Heart left ventricle (tissue), 16 donors: ENCODE measurements at regions not wholly inside any gene's neighbourhood (a gene's known extent, or its start where the extent isn't known, plus 50 kb on each side); places are given as distances from the start of the nearest gene placed in this dataset.

Experiments used
- ATAC-seq, 4 donors: fragments of 200-7000 bp; cut with Tn5 transposase; one replicate each; pipeline ENCODE4 v1.9.1; 2020 to 2022; ENCODE audit warnings: moderate library complexity in 4 of 4, mild to moderate bottlenecking in 3 of 4, moderate number of reproducible peaks in 1 of 4
- DNase-seq, 5 donors: peaks; one replicate each; pipeline ENCODE4 v3.0.0-alpha.2; 2020
- H3K27ac ChIP-seq, 12 donors: fragments of 200-600 bp; sonication (generic) in 4 of 12; one replicate each; pipeline versions ENCODE4 v1.5.0 to v1.8.0; 2016 to 2022; ENCODE audit warnings: mild to moderate bottlenecking in 2 of 12
- H3K27me3 ChIP-seq, 9 donors: fragments of 200-600 bp; sonication (generic) in 2 of 9; one replicate each; pipeline versions ENCODE4 v1.5.1 to v1.8.0; 2016 to 2022; ENCODE audit warnings: mild to moderate bottlenecking in 3 of 9
- H3K36me3 ChIP-seq, 9 donors: fragments of 200-600 bp; sonication (generic) in 2 of 9; one replicate each; pipeline versions ENCODE4 v1.5.0 to v1.8.0; 2018 to 2022; ENCODE audit warnings: mild to moderate bottlenecking in 2 of 9
- H3K4me1 ChIP-seq, 12 donors: fragments of 200-600 bp; sonication (generic) in 4 of 12; one replicate each; pipeline versions ENCODE4 v1.5.0 to v1.8.0; 2016 to 2022; ENCODE audit warnings: mild to moderate bottlenecking in 3 of 12
- H3K4me3 ChIP-seq, 12 donors: fragments of 200-600 bp; sonication (generic) in 4 of 12; one replicate each; pipeline versions ENCODE4 v1.5.0 to v1.8.0; 2017 to 2022; ENCODE audit warnings: mild to moderate bottlenecking in 9 of 12, moderate library complexity in 4 of 12
- H3K9me3 ChIP-seq, 12 donors: fragments of 200-600 bp; sonication (generic) in 4 of 12; one replicate each; pipeline versions ENCODE4 v1.5.0 to v1.8.0; 2016 to 2022; ENCODE audit warnings: mild to moderate bottlenecking in 1 of 12
- CTCF ChIP-seq, 12 donors: fragments of 200-600 bp; sonication (generic) in 4 of 12; IDR thresholded peaks; one replicate each; pipeline versions ENCODE4 v1.5.0 to v1.8.0; 2018 to 2022; ENCODE audit warnings: antibody characterized with exemption in 12 of 12, mild to moderate bottlenecking in 5 of 12
- POLR2A ChIP-seq, 2 donors: fragments of 450-650 bp; IDR thresholded peaks; one replicate each; pipeline ENCODE4 v1.6.1; 2017; ENCODE audit warnings: antibody characterized with exemption in 2 of 2, mild to moderate bottlenecking in 2 of 2, moderate library complexity in 2 of 2
- WGBS, 4 donors: extraction: QIAGEN DNeasy Blood & Tissue Kit in 2 of 4; methylation state at CpG; one replicate each; pipeline versions ENCODE4 v1.1.5 to v1.1.7; 2013 to 2018; 5-methylcytosine and 5-hydroxymethylcytosine counted together
- intact Hi-C, 10 donors: fragments of 100-400 bp; cut with DNase I; formaldehyde crosslinking; loops; one replicate each; pipeline versions ENCODE4 v1.11.1 to v1.14.2; 2022
- donor health status: ischemic (EF 13 %, LVEDD 7.1; RV severe dilation, severe dysfunction).
- donor health status: healthy with polysubstance abuse.
- donor health status: DM: no; HTN: yes; CAD: no.
- donor health status: DM: no; HTN: no; CAD: no.
- donor health status: ischemic (EF 25% LVEDD 6.9; RV normal size, moderate dysfunction).
- donor health status: ischemic (EF 25% LVEDD 5.7; RV mildly dilated, moderate dysfunction).
- donor health status: healthy.
- donor health status: DM: yes; HTN: yes; CAD: no.
- donor health status: ischemic (EF 35%, LVEDD 5.7; RV mildly dilated, moderate dysfunction).
- donor health status: nonischemic (EF 11% LVEDD 7.7; RV severe dilation, severe dysfunction).
- donor health status: DM: yes; HTN: yes; CAD: no.
- donor health status: PGD.
- donor health status: ischemic (EF 29% LVEDD 5.4; RV normal size, mild dysfunction).
- donor health status: nonischemic (EF 23%, LVEDD 6.1; RV moderate dilation, normal function).

GRCh38 chrY:7815921-7816320, 904.4 kb upstream of the AMELY start:
- no peaks in the 10 kb centered on the region for H3K4me1 ChIP-seq
- intact Hi-C loops: loop anchor here in 2 of 10 donors (10.0 kb wide), 1 partner anchor 471 kb away; no protein-coding TSS in a partner anchor
- ATAC-seq: no peak
- no peaks in the 10 kb centered on the region for H3K36me3 ChIP-seq
- DNase-seq: no peak
- no peaks in the 10 kb centered on the region for H3K27me3 ChIP-seq
- no peak overlapping the region for H3K4me3 ChIP-seq
- no peak overlapping the region for H3K27ac ChIP-seq
- H3K9me3 ChIP-seq: no peaks in the 10 kb centered on the region
- TF ChIP-seq CTCF (IDR thresholded peaks at IDR 0.05) (no peak), POLR2A (IDR thresholded peaks at IDR 0.05) (no peak)

GRCh38 chrY:7815285-7815684, 903.7 kb upstream of the AMELY start:
- H3K4me1 ChIP-seq: no peaks in the 10 kb centered on the region
- DNase-seq (no peak), ATAC-seq (no peak)
- no peak overlapping the region for H3K4me3 ChIP-seq
- no peak overlapping the region for H3K27ac ChIP-seq
- 90 to 96% methylated on average over 1 of the region's 1 CpG; no CpG with 5 or more reads in 2 of the 4 donors for WGBS, 4 donors
- no peaks in the 10 kb centered on the region for H3K27me3 ChIP-seq
- TF ChIP-seq CTCF (IDR thresholded peaks at IDR 0.05) (no peak), POLR2A (IDR thresholded peaks at IDR 0.05) (no peak)
- H3K36me3 ChIP-seq: no peaks in the 10 kb centered on the region
- H3K9me3 ChIP-seq: no peaks in the 10 kb centered on the region
- intact Hi-C loops: loop anchor here in 2 of 10 donors (10.0 kb wide), 1 partner anchor 470 kb away; no protein-coding TSS in a partner anchor

- no peak for TF ChIP-seq CTCF (IDR thresholded peaks at IDR 0.05)
- intact Hi-C loops: loop anchor here in 2 of 10 donors (10.0 kb wide), 1 partner anchor 470 kb away; no protein-coding TSS in a partner anchor
- Histone ChIP-seq H3K27me3 (no peaks in the 10 kb centered on the region), H3K36me3 (no peaks in the 10 kb centered on the region), H3K4me1 (no peaks in the 10 kb centered on the region), H3K9me3 (no peaks in the 10 kb centered on the region), H3K27ac (no peak overlapping the region), H3K4me3 (no peak overlapping the region)
- no peak for DNase-seq
- ATAC-seq: no peak
Observed at GRCh38 chrY:7814361-7814760, 902.8 kb upstream of the AMELY start.

GRCh38 chrY:7810359-7810758, 898.8 kb upstream of the AMELY start:
- H3K9me3 ChIP-seq: no peaks in the 10 kb centered on the region
- no peak overlapping the region for H3K27ac ChIP-seq
- no peaks in the 10 kb centered on the region for H3K36me3 ChIP-seq
- no peaks in the 10 kb centered on the region for H3K27me3 ChIP-seq
- intact Hi-C loops: loop anchor here in 2 of 10 donors (10.0 kb wide), 1 partner anchor 466 kb away; no protein-coding TSS in a partner anchor
- ATAC-seq (no peak), DNase-seq (no peak)
- WGBS, 4 donors: 47 to 55% methylated on average over 1 of the region's 1 CpG; no CpG with 5 or more reads in 2 of the 4 donors
- H3K4me1 ChIP-seq: no peaks in the 10 kb centered on the region
- H3K4me3 ChIP-seq: no peak overlapping the region
- TF ChIP-seq CTCF (IDR thresholded peaks at IDR 0.05) (no peak), POLR2A (IDR thresholded peaks at IDR 0.05) (no peak)
